GM12892 (cell line): ENCODE measurements at regions not wholly inside any gene's neighbourhood (a gene's known extent, or its start where the extent isn't known, plus 50 kb on each side); places are given as distances from the start of the nearest gene placed in this dataset.

Experiments
- DNase-seq: peaks from one replicate; pipeline ENCODE4 v3.0.0; 2011; ENCODE audit not compliant: insufficient read length
- FAIRE-seq: peaks from 2 replicates; lab custom pipeline; 2011; peaks lifted over from hg19 to GRCh38; lab: Jason Lieb, UNC
- POLR2A ChIP-seq: IDR thresholded peaks from 2 replicates; pipeline ENCODE4 v1.6.1; 2011; ENCODE audit warnings: low read depth, low read length, control low read depth
- POLR2AphosphoS5 ChIP-seq: IDR thresholded peaks from 2 replicates; pipeline ENCODE4 v1.6.1; 2011; ENCODE audit warnings: low read depth, low read length, control low read depth
- TAF1 ChIP-seq: IDR thresholded peaks from 2 replicates; pipeline ENCODE4 v1.6.1; 2011; ENCODE audit warnings: low read depth, mild to moderate bottlenecking, control low read depth, low read length, borderline replicate concordance

- DNase-seq (no peak), FAIRE-seq (no peak)
- TF ChIP-seq POLR2AphosphoS5 (no peak), POLR2A (no peak), TAF1 (no peak)
Observed at GRCh38 chr5:109946610-109947009, 256.9 kb downstream of the MAN2A1 start.

GRCh38 chr5:109947667-109948066, 257.9 kb downstream of the MAN2A1 start:
- FAIRE-seq: no peak
- no peak for DNase-seq
- TF ChIP-seq POLR2A: no peak
- TF ChIP-seq POLR2AphosphoS5: no peak
- no peak for TF ChIP-seq TAF1

DNA sequence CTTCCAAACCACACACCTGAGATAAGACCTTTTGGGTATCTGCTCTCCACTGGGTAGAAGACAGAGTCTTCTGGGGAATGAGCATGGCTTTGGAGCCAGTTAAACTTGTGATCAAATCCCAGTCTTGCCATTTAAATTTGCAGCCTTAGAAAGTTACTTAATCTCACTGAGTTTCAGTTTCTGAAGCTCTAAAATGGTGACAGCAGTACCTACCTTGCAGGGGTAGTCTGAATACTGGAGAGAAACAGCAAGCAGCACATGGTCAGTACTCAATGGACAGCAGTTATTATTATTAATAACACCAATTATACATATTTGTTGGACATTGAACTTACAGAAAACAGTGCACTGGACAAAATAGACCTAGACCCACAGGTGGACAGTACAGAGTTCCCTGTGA, 260.9 kb downstream of the MAN2A1 start:
- TF ChIP-seq POLR2AphosphoS5: no peak
- TF ChIP-seq TAF1: no peak
- TF ChIP-seq POLR2A: no peak
- DNase-seq (no peak), FAIRE-seq (no peak)

DNA sequence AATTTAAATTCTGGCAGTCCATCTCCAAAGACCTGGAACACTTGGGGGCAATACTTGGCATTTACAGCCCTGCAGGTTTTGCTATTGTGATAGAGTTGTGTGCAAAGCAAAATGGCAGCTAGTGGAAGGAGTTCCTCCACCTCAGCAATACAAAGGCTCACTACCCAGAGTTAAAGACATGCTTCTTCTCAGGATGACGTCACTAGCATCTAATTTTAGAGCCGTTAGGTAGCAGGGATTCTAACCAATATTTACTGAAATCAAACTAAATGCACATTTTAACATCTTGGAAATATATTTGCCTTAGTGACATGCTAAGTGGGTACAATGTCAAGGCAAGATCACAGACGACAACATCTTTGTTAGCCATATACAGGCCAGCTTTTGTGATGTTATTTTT, 261.6 kb downstream of the MAN2A1 start:
- DNase-seq (no peak), FAIRE-seq (no peak)
- no peak for TF ChIP-seq TAF1

DNA sequence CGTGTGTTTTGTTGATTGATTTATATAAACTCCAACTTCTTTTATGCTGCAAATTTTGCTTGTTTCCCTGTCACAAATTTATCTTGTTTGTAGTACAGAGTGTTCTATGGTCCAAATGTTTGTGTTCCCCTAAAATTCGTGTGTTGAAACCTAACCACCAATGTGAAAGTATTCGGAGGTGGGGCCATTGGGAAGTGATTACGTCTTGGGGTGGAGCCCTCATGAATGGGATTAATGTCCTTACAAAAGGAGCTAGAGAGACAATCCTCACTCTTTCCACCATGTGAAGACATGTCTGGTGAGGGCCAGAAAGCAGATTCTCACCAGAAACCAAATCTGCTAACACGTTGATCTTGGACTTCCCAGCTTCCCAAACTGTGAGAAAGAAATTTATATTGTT, 262.0 kb downstream of the MAN2A1 start:
- TF ChIP-seq POLR2A: no peak
- no peak for FAIRE-seq
- no peak for DNase-seq

DNA sequence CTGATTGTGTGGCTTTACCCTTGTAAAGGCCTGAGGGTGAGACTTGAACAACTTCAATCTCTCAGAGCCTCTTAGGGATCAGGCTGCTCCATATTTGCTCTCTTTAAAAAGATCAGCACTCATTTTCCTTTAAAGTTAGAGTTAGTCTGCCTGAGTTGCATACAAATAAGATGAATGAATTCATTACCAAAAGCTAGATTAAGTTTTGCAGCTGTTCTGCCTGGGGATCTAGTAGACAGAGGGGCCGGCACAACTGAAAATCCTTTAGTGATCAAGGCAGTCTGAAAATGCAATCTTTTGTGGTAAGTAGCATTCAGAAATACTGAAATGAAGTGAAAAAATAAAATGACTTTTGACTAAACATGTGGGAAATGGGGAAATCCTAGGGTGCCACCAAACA, 264.0 kb downstream of the MAN2A1 start:
- FAIRE-seq (no peak), DNase-seq (no peak)
- no peak for TF ChIP-seq POLR2A
- no peak for TF ChIP-seq TAF1
- no peak for TF ChIP-seq POLR2AphosphoS5

DNA sequence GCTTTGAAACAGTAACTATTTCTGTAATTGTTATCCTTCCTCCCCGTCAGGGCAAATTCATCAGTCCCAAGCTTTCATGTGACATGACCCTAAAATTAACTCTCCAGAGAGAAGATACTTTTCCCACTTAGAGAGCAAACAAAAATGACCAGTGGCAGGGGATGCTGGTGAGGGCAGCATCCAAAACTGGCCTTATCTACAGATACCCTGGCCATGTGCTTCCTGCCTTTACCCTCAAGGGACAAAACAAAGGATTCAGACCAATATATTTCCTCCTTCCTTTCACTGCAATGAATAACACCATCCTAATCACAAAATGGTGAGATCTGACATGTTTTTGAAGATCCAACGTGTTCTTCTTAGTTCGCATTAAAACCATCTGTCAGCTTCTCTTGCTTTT, 267.2 kb downstream of the MAN2A1 start:
- DNase-seq (no peak), FAIRE-seq (no peak)
- TF ChIP-seq TAF1: no peak
- TF ChIP-seq POLR2AphosphoS5: no peak
- TF ChIP-seq POLR2A: no peak

DNA sequence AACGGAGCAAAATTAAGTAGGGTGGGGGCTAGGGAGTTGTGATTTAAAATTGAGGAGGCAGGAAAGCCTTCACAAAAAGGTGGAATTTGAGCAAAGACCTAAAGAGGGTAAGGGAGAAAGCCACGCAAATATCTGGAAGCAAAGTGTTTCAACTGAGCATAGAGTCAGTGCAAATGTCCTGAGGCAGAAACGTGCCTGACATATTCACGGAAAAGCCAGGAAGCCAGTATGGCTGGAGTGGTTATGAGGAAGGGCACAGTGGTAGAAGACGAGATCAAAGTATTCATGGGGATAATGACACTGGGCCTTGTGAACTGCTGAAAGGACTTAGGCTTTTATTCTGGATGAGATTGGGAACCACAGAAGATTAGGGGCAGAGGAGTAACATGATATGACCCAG, 268.4 kb downstream of the MAN2A1 start:
- no peak for FAIRE-seq
- TF ChIP-seq POLR2AphosphoS5 (no peak), TAF1 (no peak), POLR2A (no peak)
- no peak for DNase-seq

- DNase-seq: no peak
- FAIRE-seq: no peak
- no peak for TF ChIP-seq POLR2AphosphoS5
- TF ChIP-seq POLR2A: no peak
- no peak for TF ChIP-seq TAF1
Observed at GRCh38 chr5:109959652-109960051, 269.9 kb downstream of the MAN2A1 start.

- FAIRE-seq (no peak), DNase-seq (no peak)
- TF ChIP-seq TAF1 (no peak), POLR2A (no peak), POLR2AphosphoS5 (no peak)
Observed at GRCh38 chr5:109961751-109962150, 272.0 kb downstream of the MAN2A1 start.

DNA sequence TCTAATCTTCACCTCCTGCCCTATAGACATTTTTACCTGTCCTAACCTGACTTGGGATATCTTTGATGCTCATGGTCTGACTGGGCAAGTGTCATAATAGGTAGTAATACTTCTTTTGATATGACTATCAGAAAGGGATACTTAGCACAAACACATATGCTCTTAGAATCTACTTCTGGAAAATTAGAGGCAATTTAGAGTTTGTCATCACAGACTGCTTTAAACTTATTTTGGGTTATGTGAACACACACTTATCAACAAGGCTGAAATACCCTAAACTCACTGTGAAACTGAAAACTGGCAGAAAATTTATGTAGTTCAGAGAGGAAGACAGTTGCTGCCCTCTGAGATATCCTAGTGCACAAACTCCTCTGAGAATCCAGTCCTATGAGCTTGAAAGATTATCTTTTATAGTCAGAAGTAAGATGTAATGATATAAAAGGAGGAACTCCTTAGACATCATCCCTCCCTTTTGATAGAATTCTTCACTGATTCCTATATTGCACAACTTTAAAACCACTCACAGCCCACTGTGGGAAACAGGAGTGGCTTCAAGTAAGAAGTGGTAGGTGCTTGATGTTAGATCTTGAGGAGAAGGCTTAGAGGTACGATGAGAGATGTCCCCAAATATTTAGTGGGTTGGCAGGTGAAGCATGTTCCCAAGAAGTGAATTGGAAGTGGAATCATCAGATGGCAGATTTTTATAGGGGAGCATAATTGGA, 273.3 kb downstream of the MAN2A1 start:
- no peak for FAIRE-seq
- no peak for TF ChIP-seq POLR2A
- TF ChIP-seq POLR2AphosphoS5: no peak
- no peak for TF ChIP-seq TAF1
- DNase-seq: no peak

DNA sequence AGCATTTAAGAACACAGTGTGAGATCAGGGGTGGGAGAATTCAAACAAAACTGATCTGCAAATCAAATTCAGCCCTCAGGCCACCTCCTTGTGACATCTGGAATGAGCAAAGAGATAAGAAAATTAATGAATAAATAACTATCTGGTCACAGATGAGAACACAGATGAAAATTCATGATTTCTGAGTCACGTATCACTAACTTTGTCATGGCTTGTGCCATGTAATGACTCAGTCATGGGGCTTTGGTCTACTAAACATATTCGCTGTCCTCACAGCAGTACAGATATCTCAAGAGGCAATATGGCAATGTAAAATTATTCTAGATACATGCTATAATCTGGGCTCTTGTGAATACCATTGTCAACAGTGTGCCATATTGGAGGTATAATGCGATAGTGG, 274.4 kb downstream of the MAN2A1 start:
- DNase-seq (no peak), FAIRE-seq (no peak)
- TF ChIP-seq POLR2A (no peak), TAF1 (no peak), POLR2AphosphoS5 (no peak)

DNA sequence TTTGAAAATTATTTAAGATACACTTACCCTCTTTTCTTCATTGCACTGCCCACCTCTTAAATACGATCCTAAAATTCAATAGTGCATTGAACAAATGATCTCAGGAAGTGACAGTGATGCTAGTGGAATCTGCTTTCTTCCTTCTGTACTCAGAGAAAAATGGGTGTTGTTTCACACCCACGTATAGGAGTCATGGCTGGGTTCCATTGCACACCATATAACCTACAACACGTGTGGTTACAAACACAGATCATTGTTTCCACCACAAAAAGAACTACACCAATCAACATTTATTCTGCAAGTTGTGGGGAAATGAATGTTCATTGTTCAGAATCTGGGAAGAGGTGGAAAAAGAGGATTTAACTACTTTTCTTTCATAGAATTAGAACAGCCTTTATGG, 275.9 kb downstream of the MAN2A1 start:
- DNase-seq (no peak), FAIRE-seq (no peak)
- TF ChIP-seq POLR2AphosphoS5 (no peak), TAF1 (no peak), POLR2A (no peak)
